Right lobe of liver (tissue), 6 donors: ENCODE measurements at regions not wholly inside any gene's neighbourhood (a gene's known extent, or its start where the extent isn't known, plus 50 kb on each side); places are given as distances from the start of the nearest gene placed in this dataset.

Experiments used
- ATAC-seq, 4 donors: fragments of 200-7000 bp; cut with Tn5 transposase; one replicate each; pipeline ENCODE4 v1.9.1; 2020; ENCODE audit warnings: mild to moderate bottlenecking in 4 of 4, moderate library complexity in 4 of 4
- DNase-seq, 3 donors: peaks; one replicate each; pipeline ENCODE4 v3.0.0-alpha.2; 2020
- H3K27ac ChIP-seq, 3 donors: fragments of 200-600 bp; one replicate each; pipeline ENCODE4 v1.8.0; 2022
- H3K27me3 ChIP-seq, 2 donors: fragments of 200-600 bp; one replicate each; pipeline ENCODE4 v1.8.0; 2022
- H3K36me3 ChIP-seq, 4 donors: fragments of 200-600 bp; sonication (generic) in 1 of 4; one replicate each; pipeline versions ENCODE4 v1.5.1 to v1.8.0; 2017 to 2022; ENCODE audit warnings: control low read depth in 1 of 4
- H3K4me1 ChIP-seq, 4 donors: fragments of 200-600 bp; sonication (generic) in 1 of 4; one replicate each; pipeline versions ENCODE4 v1.5.1 to v1.8.0; 2017 to 2022; ENCODE audit warnings: control low read depth in 1 of 4
- H3K4me3 ChIP-seq, 3 donors: fragments of 200-600 bp; one replicate each; pipeline ENCODE4 v1.8.0; 2022
- H3K9me3 ChIP-seq, 4 donors: fragments of 200-600 bp; sonication (generic) in 1 of 4; one replicate each; pipeline versions ENCODE4 v1.5.1 to v1.8.0; 2017 to 2022; ENCODE audit warnings: control low read depth in 1 of 4
- CTCF ChIP-seq, 4 donors: fragments of 200-600 bp in 3 of 4; fragments of 450-650 bp in 1 of 4; IDR thresholded peaks; one replicate each; pipeline versions ENCODE4 v1.5.1 to v1.8.0; 2016 to 2022; ENCODE audit warnings: antibody characterized with exemption in 4 of 4, mild to moderate bottlenecking in 2 of 4
- POLR2A ChIP-seq: fragments of 450-650 bp; IDR thresholded peaks from one replicate; pipeline ENCODE4 v1.6.1; 2017; ENCODE audit warnings: antibody characterized with exemption, mild to moderate bottlenecking
- WGBS: methylation state at CpG from one replicate; pipeline ENCODE4 v1.1.6; 2018; ENCODE audit warnings: low coverage, low lambda C conversion rate; ENCODE audit not compliant: insufficient coverage; ENCODE audit errors: missing lambda C conversion rate; 5-methylcytosine and 5-hydroxymethylcytosine counted together
- intact Hi-C, 2 donors: fragments of 100-400 bp; cut with DNase I; formaldehyde crosslinking; loops; one replicate each; pipeline versions ENCODE4 v1.11.2 to v1.14.1; 2022
- donor health status: DM: no; HTN: yes; CAD: no.
- donor health status: DM: no; HTN: no; CAD: no.
- donor health status: DM: no; HTN: no; CAD: no.
- donor health status: DM: no; HTN: yes; CAD: no.
- donor health status: DM: no; HTN: yes; CAD: no.

- no peaks in the 10 kb centered on the region for H3K4me1 ChIP-seq
- DNase-seq: no peak
- H3K4me3 ChIP-seq: no peak overlapping the region
- H3K9me3 ChIP-seq: no peaks in the 10 kb centered on the region
- no peak for TF ChIP-seq POLR2A
- no peak for TF ChIP-seq CTCF (IDR thresholded peaks at IDR 0.05)
- H3K27ac ChIP-seq: no peak overlapping the region
- H3K36me3 ChIP-seq: no peaks in the 10 kb centered on the region
- ATAC-seq: no peak
- no peaks in the 10 kb centered on the region for H3K27me3 ChIP-seq
- intact Hi-C loops: no loop called here
Observed at GRCh38 chr2:191544461-191545062, 133.4 kb upstream of the NABP1 start.

GRCh38 chr2:191545361-191545760 is 132.6 kb upstream of the NABP1 start:
- Histone ChIP-seq H3K27me3 (no peaks in the 10 kb centered on the region), H3K36me3 (no peaks in the 10 kb centered on the region), H3K27ac (no peak overlapping the region), H3K4me3 (no peak overlapping the region), H3K9me3 (no peaks in the 10 kb centered on the region), H3K4me1 (no peaks in the 10 kb centered on the region)
- 67% methylated on average over 2 of the region's 2 CpGs for WGBS
- intact Hi-C loops: no loop called here
- TF ChIP-seq POLR2A (no peak), CTCF (IDR thresholded peaks at IDR 0.05) (no peak)
- no peak for ATAC-seq
- no peak for DNase-seq

- no peak for ATAC-seq
- Histone ChIP-seq H3K36me3 (no peaks in the 10 kb centered on the region), H3K27ac (no peak overlapping the region), H3K27me3 (no peaks in the 10 kb centered on the region), H3K9me3 (no peaks in the 10 kb centered on the region), H3K4me1 (no peaks in the 10 kb centered on the region), H3K4me3 (no peak overlapping the region)
- TF ChIP-seq CTCF (IDR thresholded peaks at IDR 0.05): no peak
- no peak for TF ChIP-seq POLR2A
- DNase-seq: no peak
- intact Hi-C loops: no loop called here
- WGBS: 63% methylated on average over 6 of the region's 6 CpGs
Observed at GRCh38 chr2:191552066-191552465, 125.9 kb upstream of the NABP1 start.

- intact Hi-C loops: no loop called here
- no peaks in the 10 kb centered on the region for H3K9me3 ChIP-seq
- H3K4me1 ChIP-seq: no peaks in the 10 kb centered on the region
- no peak overlapping the region for H3K4me3 ChIP-seq
- ATAC-seq (no peak), DNase-seq (no peak)
- H3K27ac ChIP-seq: no peak overlapping the region
- no peaks in the 10 kb centered on the region for H3K27me3 ChIP-seq
- 73% methylated on average over 3 of the region's 3 CpGs for WGBS
- no peak for TF ChIP-seq CTCF (IDR thresholded peaks at IDR 0.05)
- TF ChIP-seq POLR2A: no peak
- no peaks in the 10 kb centered on the region for H3K36me3 ChIP-seq
Observed at GRCh38 chr2:191554240-191554639, 123.7 kb upstream of the NABP1 start.
